ENCODE measurements at regions not wholly inside any gene's neighbourhood (a gene's known extent, or its start where the extent isn't known, plus 50 kb on each side); places are given as distances from the start of the nearest gene placed in this dataset.

DNA sequence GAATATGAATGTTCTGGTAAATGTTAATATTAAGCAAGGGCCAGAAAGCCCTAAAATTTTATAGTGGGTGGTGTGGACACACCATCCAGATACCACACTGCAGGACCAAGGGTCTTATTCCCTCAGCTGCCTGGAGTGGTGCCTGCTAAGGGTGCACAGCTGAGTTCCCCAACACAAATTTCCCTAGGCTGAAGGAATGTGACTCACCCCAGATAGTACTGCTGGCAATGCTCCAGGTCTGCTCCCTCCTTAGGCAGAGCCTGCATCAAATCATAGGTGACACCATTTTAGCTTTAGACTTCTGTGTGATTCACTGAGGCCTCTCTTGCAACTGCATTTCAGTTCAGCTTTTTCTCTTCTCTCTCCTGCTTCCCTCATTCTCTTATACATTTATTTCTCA is 321.1 kb downstream of the SATB2 start:
- TF ChIP-seq CTCF (conservative IDR thresholded peaks at IDR 0.05; ENCODE audit: low read depth, low read length) = no peak
- TF ChIP-seq EZH2 (IDR thresholded peaks at IDR 0.05; ENCODE audit: low read length, unreplicated experiment) = no peak

Measured in PC-3 (cell line).